GM12872 (cell line): ENCODE measurements at regions not wholly inside any gene's neighbourhood (a gene's known extent, or its start where the extent isn't known, plus 50 kb on each side); places are given as distances from the start of the nearest gene placed in this dataset.

Source experiments
- TF ChIP-seq, protein P1 (sequence below): IDR thresholded peaks from 3 replicates; pipeline ENCODE4 v1.5.1; 2011; ENCODE audit warnings: low read depth, mild to moderate bottlenecking, low read length, moderate library complexity; ENCODE audit not compliant: insufficient read depth

DNA sequence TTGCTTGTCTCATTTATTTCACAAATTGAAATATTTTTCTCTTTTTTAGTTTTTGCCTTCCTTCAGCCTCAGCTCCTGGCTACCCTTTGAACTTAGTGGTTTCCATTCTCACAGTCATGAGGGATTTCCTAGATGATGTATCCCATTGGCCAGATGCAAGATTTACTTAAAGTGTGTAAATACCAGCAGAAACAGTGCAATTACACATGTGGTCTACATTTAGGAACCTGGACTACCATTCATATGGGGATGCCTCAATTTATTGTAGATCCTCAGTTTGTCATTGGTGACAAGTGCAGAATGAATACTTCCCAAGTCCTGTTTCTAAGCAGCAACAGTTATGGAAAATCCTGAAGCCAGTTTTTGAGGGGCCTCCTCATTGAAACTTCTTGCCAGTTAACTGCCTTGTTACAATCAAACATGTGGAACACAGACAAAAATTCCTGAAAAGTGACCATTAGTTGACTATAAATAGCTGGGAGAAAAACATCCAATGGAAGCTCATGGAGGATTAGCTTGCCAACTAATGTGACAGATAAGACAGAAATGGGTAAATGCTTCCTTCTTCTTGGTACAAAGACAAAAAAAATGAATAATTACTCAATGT is 113.6 kb upstream of the FER start:
- TF ChIP-seq, protein P1, sequence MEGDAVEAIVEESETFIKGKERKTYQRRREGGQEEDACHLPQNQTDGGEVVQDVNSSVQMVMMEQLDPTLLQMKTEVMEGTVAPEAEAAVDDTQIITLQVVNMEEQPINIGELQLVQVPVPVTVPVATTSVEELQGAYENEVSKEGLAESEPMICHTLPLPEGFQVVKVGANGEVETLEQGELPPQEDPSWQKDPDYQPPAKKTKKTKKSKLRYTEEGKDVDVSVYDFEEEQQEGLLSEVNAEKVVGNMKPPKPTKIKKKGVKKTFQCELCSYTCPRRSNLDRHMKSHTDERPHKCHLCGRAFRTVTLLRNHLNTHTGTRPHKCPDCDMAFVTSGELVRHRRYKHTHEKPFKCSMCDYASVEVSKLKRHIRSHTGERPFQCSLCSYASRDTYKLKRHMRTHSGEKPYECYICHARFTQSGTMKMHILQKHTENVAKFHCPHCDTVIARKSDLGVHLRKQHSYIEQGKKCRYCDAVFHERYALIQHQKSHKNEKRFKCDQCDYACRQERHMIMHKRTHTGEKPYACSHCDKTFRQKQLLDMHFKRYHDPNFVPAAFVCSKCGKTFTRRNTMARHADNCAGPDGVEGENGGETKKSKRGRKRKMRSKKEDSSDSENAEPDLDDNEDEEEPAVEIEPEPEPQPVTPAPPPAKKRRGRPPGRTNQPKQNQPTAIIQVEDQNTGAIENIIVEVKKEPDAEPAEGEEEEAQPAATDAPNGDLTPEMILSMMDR: no peak

DNA sequence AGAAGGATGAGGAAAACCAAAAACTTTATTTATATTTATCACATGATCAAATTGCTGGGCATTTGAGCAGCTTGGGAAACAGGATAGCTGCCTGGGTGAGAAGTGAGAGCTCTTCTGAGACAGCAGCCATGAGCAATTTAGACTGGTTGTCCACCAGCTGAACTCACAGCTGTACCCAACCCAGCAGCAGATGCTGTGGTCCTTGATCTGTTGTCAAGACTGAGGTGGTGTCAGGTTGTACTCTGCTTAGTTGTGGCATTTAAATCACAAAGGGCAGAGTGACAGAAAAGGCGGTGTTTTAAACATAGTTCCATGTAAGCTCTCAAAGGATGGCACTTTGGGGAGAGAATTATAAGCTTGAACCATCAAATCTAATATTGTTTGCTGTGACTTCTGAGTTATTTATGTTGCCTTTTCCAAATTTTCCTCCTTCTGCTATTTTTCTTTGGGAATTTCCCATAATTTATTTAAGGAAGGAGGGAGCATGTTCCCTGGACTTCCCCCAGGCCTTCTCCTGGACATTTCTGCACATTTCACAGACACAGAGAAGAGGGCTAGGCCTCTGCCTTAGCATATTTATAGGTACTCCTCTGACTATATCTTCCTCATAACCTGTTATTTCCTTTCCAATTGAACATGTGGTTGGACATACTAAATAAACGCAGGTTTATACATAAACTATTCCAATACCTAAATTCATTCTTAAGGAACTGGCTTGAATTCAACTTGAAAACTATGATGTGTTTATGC is 117.7 kb upstream of the FER start:
- TF ChIP-seq, protein P1: no peak

DNA sequence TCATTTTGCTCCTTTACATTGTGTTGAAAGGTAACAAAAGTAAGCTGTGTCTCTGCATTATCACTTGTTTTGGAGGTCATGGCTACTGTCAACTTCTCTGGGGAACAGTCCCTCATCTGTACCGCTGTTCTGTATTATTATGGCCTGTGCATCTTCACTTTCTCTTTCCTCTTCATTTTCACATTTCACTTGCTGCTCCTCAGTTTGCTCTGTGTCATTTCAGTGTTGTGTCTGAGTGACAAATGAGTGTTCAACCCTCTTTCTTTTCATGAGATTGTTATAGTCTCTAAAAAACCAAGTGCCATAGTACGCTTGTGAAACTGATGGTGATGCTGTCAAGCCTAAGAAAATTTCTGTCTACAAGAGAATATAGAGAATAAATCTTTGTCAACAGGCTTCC is 122.0 kb upstream of the FER start:
- TF ChIP-seq, protein P1: no peak

DNA sequence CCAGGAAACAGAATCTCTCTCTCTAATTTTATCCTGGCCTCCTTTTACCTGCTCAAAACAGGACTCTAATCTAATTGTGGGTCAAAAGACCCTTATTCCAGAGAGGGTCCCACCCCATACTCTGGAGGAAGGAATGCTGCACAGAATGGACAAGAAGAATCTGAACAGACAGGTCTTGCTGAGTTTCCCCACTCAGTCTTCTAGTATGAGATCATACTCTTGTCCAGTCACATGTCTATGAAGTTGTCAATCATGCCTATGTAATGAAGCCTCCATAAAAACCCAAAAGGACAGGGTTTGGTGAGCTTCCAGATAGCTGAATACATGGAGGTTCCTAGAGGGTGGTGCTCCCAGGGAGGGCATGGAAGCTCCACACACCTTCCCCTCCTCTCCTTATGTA is 123.9 kb upstream of the FER start:
- TF ChIP-seq, protein P1: no peak

DNA sequence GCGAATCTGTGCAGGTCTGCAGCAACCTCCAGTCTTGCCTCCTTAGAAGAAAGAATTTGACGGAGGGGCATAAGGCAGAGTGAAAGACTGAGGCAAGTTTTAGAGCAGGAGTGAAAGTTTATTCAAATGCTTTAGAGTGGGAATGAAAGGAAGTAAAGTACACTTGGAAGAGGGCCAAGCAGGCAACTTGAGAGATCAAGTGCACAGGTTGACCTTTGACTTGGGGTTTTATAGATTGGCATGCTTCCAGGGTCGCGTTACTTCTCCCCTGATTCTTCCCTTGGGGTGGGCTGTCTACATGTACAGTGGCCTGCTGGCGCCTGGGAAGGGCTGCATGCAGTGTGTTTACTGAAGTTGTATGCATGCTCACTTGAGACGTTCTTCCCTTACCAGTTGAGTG is 127.2 kb upstream of the FER start:
- TF ChIP-seq, protein P1: no peak

DNA sequence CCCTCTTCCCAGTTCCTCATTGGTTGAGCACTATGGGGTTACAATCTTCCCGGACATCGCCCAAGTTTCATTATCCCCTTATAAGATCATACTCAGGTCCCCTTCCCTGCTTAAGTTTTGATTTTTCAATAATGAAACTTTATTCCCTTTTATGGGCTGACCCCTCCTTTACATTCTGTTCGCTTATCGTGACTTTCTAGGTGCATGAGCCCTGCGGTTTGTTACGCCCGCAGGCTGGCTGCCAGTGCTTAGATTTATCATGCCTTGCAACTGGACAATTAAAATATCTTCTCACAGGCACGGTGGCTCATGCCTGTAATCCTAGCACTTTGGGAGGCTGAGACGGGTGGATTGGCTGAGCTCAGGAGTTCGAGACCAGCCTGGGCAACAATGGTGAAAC is 127.9 kb upstream of the FER start:
- TF ChIP-seq, protein P1: no peak

DNA sequence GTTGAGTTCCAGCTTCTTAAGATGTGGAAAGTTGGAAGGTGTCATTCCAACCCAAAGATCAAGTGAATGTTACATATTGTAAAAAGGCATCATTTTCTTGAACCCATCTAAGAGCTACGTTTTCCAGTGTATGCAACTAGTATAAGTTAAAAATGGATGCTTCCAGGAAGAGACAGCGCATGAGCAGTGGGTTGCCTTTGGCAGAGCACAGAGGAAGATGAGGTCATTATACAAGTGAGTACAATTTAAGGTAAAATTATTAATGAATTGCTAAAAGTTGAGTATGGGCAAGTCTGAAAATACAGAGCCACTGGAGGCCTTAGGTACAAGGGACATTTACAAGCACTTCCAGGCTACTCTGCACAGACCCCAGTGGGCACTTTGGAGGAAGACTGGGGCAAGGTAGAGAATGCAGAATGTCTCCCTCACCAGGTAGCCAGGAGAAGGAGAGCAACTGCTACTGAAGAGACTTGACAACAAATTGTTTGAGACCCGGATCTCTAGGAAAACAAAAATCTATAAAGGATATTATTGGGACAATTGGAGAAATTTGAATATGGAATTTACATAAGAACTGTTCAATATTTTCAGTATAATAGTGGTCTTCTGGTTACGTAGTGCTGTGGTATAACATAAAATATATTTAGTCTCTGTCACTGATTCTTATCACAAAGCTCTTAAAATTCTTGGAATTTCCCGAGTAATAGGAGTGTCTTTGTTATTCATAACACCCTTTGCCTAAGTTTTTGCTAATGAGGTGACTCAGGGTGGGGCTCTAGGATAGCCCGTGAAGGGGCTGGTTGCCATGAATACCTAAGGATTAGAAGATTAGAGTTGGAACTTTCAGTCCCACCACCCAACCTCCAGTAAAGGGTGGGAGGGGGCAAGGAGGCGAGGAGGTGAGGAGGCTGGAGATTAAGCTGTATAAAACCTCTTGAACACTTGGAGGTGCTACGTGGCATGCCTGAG is 129.9 kb upstream of the FER start:
- TF ChIP-seq, protein P1: no peak
